GM12874 (cell line): ENCODE measurements at regions not wholly inside any gene's neighbourhood (a gene's known extent, or its start where the extent isn't known, plus 50 kb on each side); places are given as distances from the start of the nearest gene placed in this dataset.

Experiments
- CTCF ChIP-seq: IDR thresholded peaks from 2 replicates; pipeline ENCODE4 v1.5.1; 2011; ENCODE audit warnings: low read depth, mild to moderate bottlenecking, control low read depth, low read length, moderate library complexity; ENCODE audit not compliant: insufficient read depth

- no peak for TF ChIP-seq CTCF
Measured at GRCh38 chr6:84588697-84589080, 175.7 kb downstream of the TBX18 start.

- TF ChIP-seq CTCF, result no peak
Measured at GRCh38 chr6:84583784-84584183, 180.6 kb downstream of the TBX18 start.

GRCh38 chr6:84582997-84583396 is 181.4 kb downstream of the TBX18 start:
- TF ChIP-seq CTCF, result no peak

GRCh38 chr6:84581494-84582259 is 182.7 kb downstream of the TBX18 start:
- no peak for TF ChIP-seq CTCF

GRCh38 chr6:84579404-84579803 is 185.0 kb downstream of the TBX18 start:
- no peak for TF ChIP-seq CTCF

GRCh38 chr6:84576029-84576428 is 188.4 kb downstream of the TBX18 start:
- TF ChIP-seq CTCF, result no peak

GRCh38 chr6:84575264-84575663 is 189.1 kb downstream of the TBX18 start:
- TF ChIP-seq CTCF, result no peak
